SH-SY5Y (cell line): ENCODE measurements at regions not wholly inside any gene's neighbourhood (a gene's known extent, or its start where the extent isn't known, plus 50 kb on each side); places are given as distances from the start of the nearest gene placed in this dataset.

Experiments used
- GATA2 ChIP-seq: IDR thresholded peaks from 2 replicates; pipeline ENCODE4 v1.6.1; 2011; ENCODE audit warnings: mild to moderate bottlenecking, low read depth, low read length
- GATA3 ChIP-seq: IDR thresholded peaks from 2 replicates; pipeline ENCODE4 v1.6.1; 2011; ENCODE audit warnings: low read depth, mild to moderate bottlenecking, low read length, moderate library complexity

DNA sequence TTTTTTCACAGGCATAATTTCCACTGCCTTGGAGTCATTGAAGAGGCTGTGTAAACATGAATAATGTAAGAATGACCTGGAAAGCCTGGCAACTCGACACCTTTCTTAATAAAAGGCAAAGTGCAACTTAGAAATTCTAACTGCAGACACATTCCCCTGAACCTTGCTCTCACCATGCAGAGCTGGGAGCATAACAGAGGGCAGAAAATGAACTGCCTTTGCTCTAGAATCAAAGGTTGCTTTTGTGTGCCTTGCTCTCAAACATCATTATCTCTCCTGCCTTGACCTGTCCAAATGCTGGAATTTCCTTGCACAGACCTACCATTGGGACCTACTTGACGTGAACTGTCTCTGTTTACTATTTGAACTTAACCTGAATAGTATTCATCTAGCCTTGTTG lies 462.0 kb upstream of the ZNF462 start:
- no peak for TF ChIP-seq GATA2
- no peak for TF ChIP-seq GATA3
